ENCODE measurements at regions not wholly inside any gene's neighbourhood (a gene's known extent, or its start where the extent isn't known, plus 50 kb on each side); places are given as distances from the start of the nearest gene placed in this dataset.

- no peak for TF ChIP-seq CTCF (IDR thresholded peaks at IDR 0.05)
- Histone ChIP-seq H3K4me1 (peaks cover 0 to 4% (median 0%) of the 10 kb centered on the region in 3 donors), H3K4me3 (no peak overlapping the region), H3K36me3 (no peaks in the 10 kb centered on the region), H3K27ac (peak overlapping the region in 1 of 4 donors; percentile 28), H3K27me3 (no peaks in the 10 kb centered on the region), H3K9me3 (no peaks in the 10 kb centered on the region)
- ATAC-seq, result peak in 3 of 4 donors; percentile 51 to 68 (median 59)
- intact Hi-C loops (cut with DNase I), result loop anchor here (5.0 to 10.0 kb wide), 3 partner anchors 85 to 345 kb away; no protein-coding TSS in a partner anchor
- DNase-seq, result no peak
- no peak for FAIRE-seq
- WGBS, 2 donors, result 15% methylated on average over 9 of the region's 9 CpGs
Observed at GRCh38 chr20:22680031-22680740, 95.8 kb upstream of the FOXA2 start.

- FAIRE-seq (no peak), ATAC-seq (no peak), DNase-seq (no peak)
- no peaks in the 10 kb centered on the region for H3K27me3 ChIP-seq
- 78 to 87% methylated on average over 4 of the region's 4 CpGs for WGBS, 2 donors
- no peaks in the 10 kb centered on the region for H3K36me3 ChIP-seq
- no peak overlapping the region for H3K4me3 ChIP-seq
- no peak overlapping the region for H3K27ac ChIP-seq
- peaks cover 0 to 4% (median 0%) of the 10 kb centered on the region in 3 donors for H3K4me1 ChIP-seq
- TF ChIP-seq CTCF (IDR thresholded peaks at IDR 0.05), result no peak
- H3K9me3 ChIP-seq, result no peaks in the 10 kb centered on the region
- intact Hi-C loops (cut with DNase I), result loop anchor here (5.0 to 10.0 kb wide), 3 partner anchors 87 to 347 kb away; no protein-coding TSS in a partner anchor
Observed at GRCh38 chr20:22681591-22682248, 97.3 kb upstream of the FOXA2 start.

- H3K27ac ChIP-seq, result no peak overlapping the region
- TF ChIP-seq CTCF (IDR thresholded peaks at IDR 0.05), result no peak
- FAIRE-seq (no peak), DNase-seq (no peak), ATAC-seq (no peak)
- no peaks in the 10 kb centered on the region for H3K9me3 ChIP-seq
- H3K36me3 ChIP-seq, result no peaks in the 10 kb centered on the region
- intact Hi-C loops (cut with DNase I), result loop anchor here (5.0 to 10.0 kb wide), 3 partner anchors 88 to 348 kb away; no protein-coding TSS in a partner anchor
- 78 to 81% methylated on average over 6 of the region's 6 CpGs for WGBS, 2 donors
- peaks cover 0 to 4% (median 0%) of the 10 kb centered on the region in 3 donors for H3K4me1 ChIP-seq
- no peak overlapping the region for H3K4me3 ChIP-seq
- no peaks in the 10 kb centered on the region for H3K27me3 ChIP-seq
Observed at GRCh38 chr20:22682381-22682780, 98.0 kb upstream of the FOXA2 start.

- FAIRE-seq, result no peak
- DNase-seq, result peak; percentile 43 to 81 (median 70)
- intact Hi-C loops (cut with DNase I), result loop anchor here (5.0 to 10.0 kb wide), 3 partner anchors 89 to 349 kb away; no protein-coding TSS in a partner anchor
Observed at GRCh38 chr20:22684072-22684762, 99.8 kb upstream of the FOXA2 start.

More at GRCh38 chr20:22684072-22684762, 99.8 kb upstream of the FOXA2 start:
- no peaks in the 10 kb centered on the region for H3K9me3 ChIP-seq
- H3K36me3 ChIP-seq, result no peaks in the 10 kb centered on the region
- 24 to 25% methylated on average over 12 of the region's 12 CpGs for WGBS, 2 donors
- H3K4me1 ChIP-seq, result peaks cover 0 to 4% (median 0%) of the 10 kb centered on the region in 3 donors
- ATAC-seq, result peak; percentile 85 to 92 (median 91)
- no peaks in the 10 kb centered on the region for H3K27me3 ChIP-seq
- H3K4me3 ChIP-seq, result no peak overlapping the region
- TF ChIP-seq CTCF (IDR thresholded peaks at IDR 0.05), result peak; percentile 70 to 88 (median 75)
- no peak overlapping the region for H3K27ac ChIP-seq
